Common myeloid progenitor, CD34-positive (primary cell): ENCODE measurements at regions not wholly inside any gene's neighbourhood (a gene's known extent, or its start where the extent isn't known, plus 50 kb on each side); places are given as distances from the start of the nearest gene placed in this dataset.

Experiments used
- CTCF ChIA-PET: fragments of 350-600 bp; sonication (Branson Sonifier 250); formaldehyde crosslinking; loops from one replicate; lab custom pipeline; 2021; ENCODE audit warnings: antibody characterized with exemption; lab: Charles Lee
- POLR2A ChIA-PET: fragments of 350-600 bp; sonication (Branson Sonifier 250); formaldehyde crosslinking; loops from one replicate; lab custom pipeline; 2021; ENCODE audit warnings: antibody characterized with exemption; lab: Charles Lee
- DNase-seq, 3 donors: peaks; one replicate each; pipeline versions ENCODE4 v3.0.0 to v3.0.0-alpha.2; 2013
- H3K27ac ChIP-seq, 2 experiments: 1 replicate in 1 of 2; 2 replicates in 1 of 2; pipeline ENCODE4 v1.7.0; 2013; ENCODE audit warnings: inconsistent platforms in 2 of 2, low read length in 2 of 2, mild to moderate bottlenecking in 2 of 2, low read depth in 1 of 2, moderate library complexity in 1 of 2; ENCODE audit not compliant: severe bottlenecking in 2 of 2, insufficient read depth in 1 of 2, poor library complexity in 1 of 2
- H3K27me3 ChIP-seq, 5 experiments: replicated peaks in 2 of 5; 1 replicate in 3 of 5; 2 replicates in 2 of 5; pipeline versions ENCODE4 v1.6.1 to v1.7.0; 2013; ENCODE audit warnings: low read length in 4 of 5, mild to moderate bottlenecking in 2 of 5, moderate library complexity in 2 of 5, inconsistent platforms in 1 of 5; ENCODE audit not compliant: insufficient read depth in 5 of 5, control insufficient read depth in 4 of 5
- H3K36me3 ChIP-seq, 4 experiments: 1 replicate in 2 of 4; 2 replicates in 2 of 4; pipeline versions ENCODE4 v1.6.1 to v1.7.0; 2013; ENCODE audit warnings: low read length in 3 of 4, control low read depth in 1 of 4, mild to moderate bottlenecking in 1 of 4; ENCODE audit not compliant: control insufficient read depth in 4 of 4, insufficient read depth in 4 of 4
- H3K4me1 ChIP-seq, 4 experiments: 1 replicate in 3 of 4; 2 replicates in 1 of 4; pipeline versions ENCODE4 v1.6.1 to v1.7.1; 2013; ENCODE audit warnings: low read length in 3 of 4, mild to moderate bottlenecking in 3 of 4, control low read depth in 1 of 4, inconsistent platforms in 1 of 4, moderate library complexity in 1 of 4; ENCODE audit not compliant: control insufficient read depth in 4 of 4, insufficient read depth in 4 of 4; ENCODE audit errors: control extremely low read depth in 1 of 4
- H3K4me3 ChIP-seq, 7 experiments: 1 replicate in 4 of 7; 2 replicates in 3 of 7; pipeline versions ENCODE4 v1.5.1 to v1.7.0; 2013; ENCODE audit warnings: mild to moderate bottlenecking in 7 of 7, low read length in 6 of 7, moderate library complexity in 6 of 7, inconsistent platforms in 2 of 7, low read depth in 2 of 7, control low read depth in 1 of 7; ENCODE audit not compliant: insufficient read depth in 4 of 7, control insufficient read depth in 1 of 7; ENCODE audit errors: extremely low read depth in 1 of 7
- H3K9me3 ChIP-seq, 5 experiments: 1 replicate in 4 of 5; 2 replicates in 1 of 5; pipeline versions ENCODE4 v1.6.1 to v1.7.1; 2013; ENCODE audit warnings: low read length in 4 of 5, mild to moderate bottlenecking in 2 of 5, inconsistent platforms in 1 of 5, low read depth in 1 of 5, moderate library complexity in 1 of 5; ENCODE audit not compliant: control insufficient read depth in 4 of 5, insufficient read depth in 2 of 5; ENCODE audit errors: control extremely low read depth in 1 of 5
- WGBS: methylation state at CpG from one replicate; pipeline ENCODE4 v1.1.5; 2013; ENCODE audit not compliant: insufficient coverage; 5-methylcytosine and 5-hydroxymethylcytosine counted together

- H3K4me1 ChIP-seq: no peaks in the 10 kb centered on the region
- WGBS: 98% methylated on average over 4 of the region's 5 CpGs
- ChIA-PET POLR2A (no interaction called here), CTCF (no interaction called here)
- DNase-seq: no peak
- no peaks in the 10 kb centered on the region for H3K9me3 ChIP-seq
- no peaks in the 10 kb centered on the region for H3K36me3 ChIP-seq
- no peaks in the 10 kb centered on the region for H3K27me3 ChIP-seq
- no peak overlapping the region for H3K4me3 ChIP-seq
- no peak overlapping the region for H3K27ac ChIP-seq
These were observed 65.7 kb downstream of the TMEM18 start for GRCh38 chr2:611519-611918.

- Histone ChIP-seq H3K36me3 (no peaks in the 10 kb centered on the region), H3K27ac (no peak overlapping the region), H3K9me3 (no peaks in the 10 kb centered on the region), H3K4me1 (no peaks in the 10 kb centered on the region), H3K4me3 (no peak overlapping the region), H3K27me3 (no peaks in the 10 kb centered on the region)
- POLR2A ChIA-PET: no interaction called here
- WGBS: 100% methylated on average over 1 of the region's 3 CpGs
- DNase-seq: no peak
- CTCF ChIA-PET: no interaction called here
These were observed 66.7 kb downstream of the TMEM18 start for GRCh38 chr2:610491-610890.

- CTCF ChIA-PET: no interaction called here
- POLR2A ChIA-PET: no interaction called here
- H3K4me3 ChIP-seq: no peak overlapping the region
- no peaks in the 10 kb centered on the region for H3K4me1 ChIP-seq
- 89% methylated on average over 7 of the region's 8 CpGs for WGBS
- DNase-seq: no peak
- H3K27me3 ChIP-seq: no peaks in the 10 kb centered on the region
- no peaks in the 10 kb centered on the region for H3K9me3 ChIP-seq
- no peak overlapping the region for H3K27ac ChIP-seq
- H3K36me3 ChIP-seq: no peaks in the 10 kb centered on the region
These were observed 67.3 kb downstream of the TMEM18 start for GRCh38 chr2:609881-610280.

DNA sequence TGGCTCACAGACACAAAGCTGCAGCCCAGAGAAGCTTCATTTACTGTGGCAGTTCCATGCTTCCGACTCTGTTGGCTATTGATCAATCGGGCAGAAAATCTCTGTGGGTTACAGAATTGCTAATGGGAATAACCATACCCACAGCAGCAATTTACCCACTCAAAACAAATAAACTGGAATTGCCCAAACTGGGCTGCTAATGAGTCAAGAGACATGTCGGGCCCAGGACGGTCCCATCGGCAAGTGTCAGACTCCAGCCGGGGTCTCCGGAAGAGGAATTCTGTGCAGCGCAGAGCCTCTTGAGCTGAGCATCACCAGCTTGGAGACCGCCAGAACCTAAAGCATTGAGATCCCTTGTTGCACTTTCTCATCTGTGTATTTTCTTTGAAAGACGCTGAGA, 67.8 kb downstream of the TMEM18 start:
- ChIA-PET CTCF (no interaction called here), POLR2A (interaction anchor here (0.6 kb wide), 1 partner anchor 331 kb away, joined by 3 read pairs; no protein-coding TSS in a partner anchor)
- Histone ChIP-seq H3K27ac (no peak overlapping the region), H3K4me3 (no peak overlapping the region), H3K4me1 (no peaks in the 10 kb centered on the region), H3K9me3 (no peaks in the 10 kb centered on the region), H3K27me3 (no peaks in the 10 kb centered on the region), H3K36me3 (no peaks in the 10 kb centered on the region)
- WGBS: 99% methylated on average over 10 of the region's 10 CpGs
- DNase-seq: no peak

GRCh38 chr2:608711-609110, 68.5 kb downstream of the TMEM18 start:
- Histone ChIP-seq H3K4me1 (no peaks in the 10 kb centered on the region), H3K27ac (no peak overlapping the region), H3K4me3 (no peak overlapping the region), H3K9me3 (no peaks in the 10 kb centered on the region), H3K27me3 (peaks cover 0 to 2% (median 0%) of the 10 kb centered on the region in 5 experiments), H3K36me3 (no peaks in the 10 kb centered on the region)
- ChIA-PET POLR2A (interaction anchor here (0.6 kb wide), 1 partner anchor 330 kb away, joined by 3 read pairs; no protein-coding TSS in a partner anchor), CTCF (interaction anchor here (0.7 kb wide), 1 partner anchor 9 kb away, joined by 3 read pairs; no protein-coding TSS in a partner anchor)
- DNase-seq: no peak
- 100% methylated on average over 5 of the region's 7 CpGs for WGBS

DNA sequence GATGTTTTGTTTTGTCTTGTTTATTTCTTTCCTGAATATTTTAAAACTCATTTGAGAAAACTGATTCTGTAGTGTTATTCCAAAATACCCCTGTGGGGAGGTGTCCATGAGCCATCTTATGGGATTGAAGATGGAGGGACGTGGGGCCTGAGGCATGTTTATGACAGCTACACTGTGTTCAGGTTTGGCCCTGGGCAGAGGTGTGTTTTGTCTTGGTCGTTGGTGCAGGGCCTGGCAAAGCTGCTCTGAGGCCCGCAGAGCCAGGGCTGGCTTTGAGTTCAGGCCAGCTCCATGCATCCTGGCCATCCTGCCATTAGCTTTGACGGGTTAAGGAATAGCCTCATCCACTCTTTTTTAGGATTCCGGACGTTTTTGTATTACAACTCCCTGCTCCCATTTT, 68.9 kb downstream of the TMEM18 start:
- H3K27me3 ChIP-seq: peaks cover 0 to 2% (median 0%) of the 10 kb centered on the region in 5 experiments
- no peaks in the 10 kb centered on the region for H3K9me3 ChIP-seq
- POLR2A ChIA-PET: no interaction called here
- CTCF ChIA-PET: no interaction called here
- no peaks in the 10 kb centered on the region for H3K4me1 ChIP-seq
- H3K4me3 ChIP-seq: no peak overlapping the region
- WGBS: 88% methylated on average over 4 of the region's 6 CpGs
- H3K27ac ChIP-seq: no peak overlapping the region
- H3K36me3 ChIP-seq: no peaks in the 10 kb centered on the region
- DNase-seq: no peak

GRCh38 chr2:607709-608108, 69.5 kb downstream of the TMEM18 start:
- Histone ChIP-seq H3K4me3 (no peak overlapping the region), H3K27me3 (peaks cover 0 to 2% (median 0%) of the 10 kb centered on the region in 5 experiments), H3K36me3 (no peaks in the 10 kb centered on the region), H3K4me1 (no peaks in the 10 kb centered on the region), H3K9me3 (peaks cover 0 to 2% (median 0%) of the 10 kb centered on the region in 5 experiments), H3K27ac (no peak overlapping the region)
- POLR2A ChIA-PET: no interaction called here
- DNase-seq: no peak
- CTCF ChIA-PET: no interaction called here
- 96% methylated on average over 3 of the region's 4 CpGs for WGBS
